Breast epithelium (tissue), 3 donors: ENCODE measurements at regions not wholly inside any gene's neighbourhood (a gene's known extent, or its start where the extent isn't known, plus 50 kb on each side); places are given as distances from the start of the nearest gene placed in this dataset.

ENCODE experiments used
- POLR2A ChIP-seq: fragments of 450-650 bp; IDR thresholded peaks from one replicate; pipeline ENCODE4 v1.6.1; 2016; ENCODE audit warnings: antibody characterized with exemption, mild to moderate bottlenecking, moderate library complexity
- POLR2AphosphoS5 ChIP-seq, 3 donors: sonication (generic); formaldehyde crosslinking; IDR thresholded peaks; one replicate each; pipeline ENCODE4 v1.6.1; 2017; ENCODE audit warnings: antibody characterized with exemption in 3 of 3
- TF ChIP-seq, protein P1 (sequence below), 3 donors: fragments of 450-650 bp; IDR thresholded peaks; one replicate each; pipeline ENCODE4 v1.5.1; 2016 to 2017; ENCODE audit warnings: antibody characterized with exemption in 3 of 3, mild to moderate bottlenecking in 3 of 3, moderate library complexity in 3 of 3

DNA sequence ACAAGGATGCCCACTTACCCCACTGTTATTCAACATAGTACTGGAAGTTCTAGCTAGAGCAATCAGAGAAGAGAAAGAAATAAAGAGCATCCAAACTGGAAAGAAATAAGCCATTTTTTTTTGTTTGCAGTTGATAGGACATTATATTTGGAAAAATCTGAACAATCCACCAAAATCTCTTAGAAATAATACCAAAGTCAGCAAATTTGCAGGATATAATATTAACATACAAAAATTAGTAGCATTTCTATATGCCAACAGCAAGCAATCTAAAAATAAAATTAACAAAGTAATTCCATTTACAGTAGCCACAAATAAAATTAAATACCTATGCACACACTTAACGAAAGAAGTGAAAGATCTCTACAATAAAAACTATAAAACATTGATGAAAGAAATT, 599.3 kb downstream of the CDH9 start:
- TF ChIP-seq, protein P1, sequence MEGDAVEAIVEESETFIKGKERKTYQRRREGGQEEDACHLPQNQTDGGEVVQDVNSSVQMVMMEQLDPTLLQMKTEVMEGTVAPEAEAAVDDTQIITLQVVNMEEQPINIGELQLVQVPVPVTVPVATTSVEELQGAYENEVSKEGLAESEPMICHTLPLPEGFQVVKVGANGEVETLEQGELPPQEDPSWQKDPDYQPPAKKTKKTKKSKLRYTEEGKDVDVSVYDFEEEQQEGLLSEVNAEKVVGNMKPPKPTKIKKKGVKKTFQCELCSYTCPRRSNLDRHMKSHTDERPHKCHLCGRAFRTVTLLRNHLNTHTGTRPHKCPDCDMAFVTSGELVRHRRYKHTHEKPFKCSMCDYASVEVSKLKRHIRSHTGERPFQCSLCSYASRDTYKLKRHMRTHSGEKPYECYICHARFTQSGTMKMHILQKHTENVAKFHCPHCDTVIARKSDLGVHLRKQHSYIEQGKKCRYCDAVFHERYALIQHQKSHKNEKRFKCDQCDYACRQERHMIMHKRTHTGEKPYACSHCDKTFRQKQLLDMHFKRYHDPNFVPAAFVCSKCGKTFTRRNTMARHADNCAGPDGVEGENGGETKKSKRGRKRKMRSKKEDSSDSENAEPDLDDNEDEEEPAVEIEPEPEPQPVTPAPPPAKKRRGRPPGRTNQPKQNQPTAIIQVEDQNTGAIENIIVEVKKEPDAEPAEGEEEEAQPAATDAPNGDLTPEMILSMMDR (IDR thresholded peaks at IDR 0.05) = no peak
- TF ChIP-seq POLR2A (no peak), POLR2AphosphoS5 (IDR thresholded peaks at IDR 0.05) (no peak)
